ENCODE measurements at regions not wholly inside any gene's neighbourhood (a gene's known extent, or its start where the extent isn't known, plus 50 kb on each side); places are given as distances from the start of the nearest gene placed in this dataset.

GRCh38 chr2:22756276-22757043 is 628.5 kb upstream of the KLHL29 start:
- Histone ChIP-seq H3K4me3 (ENCODE audit: low read depth, low read length) (no peak overlapping the region), H3K36me3 (ENCODE audit: control insufficient read depth, insufficient read depth, low read length) (no peaks in the 10 kb centered on the region), H3K27me3 (ENCODE audit: control insufficient read depth, insufficient read depth, low read length) (no peaks in the 10 kb centered on the region)
- no peak for TF ChIP-seq CTCF (IDR thresholded peaks at IDR 0.05; ENCODE audit: insufficient read depth, low read depth, low read length)
- ChIA-PET POLR2A (no interaction called here), CTCF (no interaction called here)
- no peak for DNase-seq (ENCODE audit: low read depth)

- ChIA-PET POLR2A (no interaction called here), CTCF (no interaction called here)
- Histone ChIP-seq H3K36me3 (ENCODE audit: control insufficient read depth, insufficient read depth, low read length) (no peaks in the 10 kb centered on the region), H3K4me3 (ENCODE audit: low read depth, low read length) (no peak overlapping the region), H3K27me3 (ENCODE audit: control insufficient read depth, insufficient read depth, low read length) (no peaks in the 10 kb centered on the region)
- TF ChIP-seq CTCF (IDR thresholded peaks at IDR 0.05; ENCODE audit: insufficient read depth, low read depth, low read length) = no peak
- no peak for DNase-seq (ENCODE audit: low read depth)
Measured at GRCh38 chr2:22769497-22769896, 615.5 kb upstream of the KLHL29 start.

GRCh38 chr2:22784566-22784965 is 600.4 kb upstream of the KLHL29 start:
- POLR2A ChIA-PET = no interaction called here
- H3K27me3 ChIP-seq (ENCODE audit: control insufficient read depth, insufficient read depth, low read length) = no peaks in the 10 kb centered on the region
- CTCF ChIA-PET = no interaction called here
- H3K36me3 ChIP-seq (ENCODE audit: control insufficient read depth, insufficient read depth, low read length) = no peaks in the 10 kb centered on the region
- DNase-seq (ENCODE audit: low read depth) = no peak
- TF ChIP-seq CTCF (IDR thresholded peaks at IDR 0.05; ENCODE audit: insufficient read depth, low read depth, low read length) = no peak
- H3K4me3 ChIP-seq (ENCODE audit: low read depth, low read length) = no peak overlapping the region

GRCh38 chr2:22786817-22787216 is 598.2 kb upstream of the KLHL29 start:
- POLR2A ChIA-PET = no interaction called here
- no peak for TF ChIP-seq CTCF (IDR thresholded peaks at IDR 0.05; ENCODE audit: insufficient read depth, low read depth, low read length)
- Histone ChIP-seq H3K27me3 (ENCODE audit: control insufficient read depth, insufficient read depth, low read length) (no peaks in the 10 kb centered on the region), H3K4me3 (ENCODE audit: low read depth, low read length) (no peak overlapping the region), H3K36me3 (ENCODE audit: control insufficient read depth, insufficient read depth, low read length) (no peaks in the 10 kb centered on the region)
- CTCF ChIA-PET = no interaction called here
- no peak for DNase-seq (ENCODE audit: low read depth)

GRCh38 chr2:22787745-22788144 is 597.2 kb upstream of the KLHL29 start:
- Histone ChIP-seq H3K36me3 (ENCODE audit: control insufficient read depth, insufficient read depth, low read length) (no peaks in the 10 kb centered on the region), H3K27me3 (ENCODE audit: control insufficient read depth, insufficient read depth, low read length) (no peaks in the 10 kb centered on the region), H3K4me3 (ENCODE audit: low read depth, low read length) (no peak overlapping the region)
- ChIA-PET CTCF (no interaction called here), POLR2A (no interaction called here)
- DNase-seq (ENCODE audit: low read depth) = no peak
- TF ChIP-seq CTCF (IDR thresholded peaks at IDR 0.05; ENCODE audit: insufficient read depth, low read depth, low read length) = no peak

Measured in BJ (cell line).